ENCODE measurements at regions not wholly inside any gene's neighbourhood (a gene's known extent, or its start where the extent isn't known, plus 50 kb on each side); places are given as distances from the start of the nearest gene placed in this dataset.

GRCh38 chr7:52249741-52250140 is 785.7 kb upstream of the POM121L12 start:
- Mint-ChIP-seq H3K27me3 (ENCODE audit: unreplicated experiment) (no peaks in the 10 kb centered on the region), H3K9me3 (ENCODE audit: low read depth, unreplicated experiment) (peaks cover 25% of the 10 kb centered on the region), H3K4me1 (ENCODE audit: low read depth, unreplicated experiment) (no peaks in the 10 kb centered on the region), H3K36me3 (ENCODE audit: insufficient read depth, unreplicated experiment) (no peaks in the 10 kb centered on the region), H3K27ac (ENCODE audit: unreplicated experiment) (no peak overlapping the region), H3K4me3 (ENCODE audit: low read depth, unreplicated experiment) (no peak overlapping the region)
- CTCF ChIA-PET, result no interaction called here
- DNase-seq, result no peak
- TF ChIP-seq CTCF (IDR thresholded peaks at IDR 0.05; ENCODE audit: unreplicated experiment), result no peak
- intact Hi-C loops (cut with micrococcal nuclease; ENCODE audit: unreplicated experiment), result no loop called here
- BruUV-seq (replicated peaks), result no TSS peak

GRCh38 chr7:52247518-52247917 is 787.9 kb upstream of the POM121L12 start:
- Mint-ChIP-seq H3K36me3 (ENCODE audit: insufficient read depth, unreplicated experiment) (no peaks in the 10 kb centered on the region), H3K4me1 (ENCODE audit: low read depth, unreplicated experiment) (no peaks in the 10 kb centered on the region), H3K4me3 (ENCODE audit: low read depth, unreplicated experiment) (no peak overlapping the region), H3K9me3 (ENCODE audit: low read depth, unreplicated experiment) (peaks cover 20% of the 10 kb centered on the region), H3K27ac (ENCODE audit: unreplicated experiment) (no peak overlapping the region), H3K27me3 (ENCODE audit: unreplicated experiment) (no peaks in the 10 kb centered on the region)
- intact Hi-C loops (cut with micrococcal nuclease; ENCODE audit: unreplicated experiment), result no loop called here
- DNase-seq, result no peak
- TF ChIP-seq CTCF (IDR thresholded peaks at IDR 0.05; ENCODE audit: unreplicated experiment), result no peak
- BruUV-seq (replicated peaks), result no TSS peak
- CTCF ChIA-PET, result no interaction called here

DNA sequence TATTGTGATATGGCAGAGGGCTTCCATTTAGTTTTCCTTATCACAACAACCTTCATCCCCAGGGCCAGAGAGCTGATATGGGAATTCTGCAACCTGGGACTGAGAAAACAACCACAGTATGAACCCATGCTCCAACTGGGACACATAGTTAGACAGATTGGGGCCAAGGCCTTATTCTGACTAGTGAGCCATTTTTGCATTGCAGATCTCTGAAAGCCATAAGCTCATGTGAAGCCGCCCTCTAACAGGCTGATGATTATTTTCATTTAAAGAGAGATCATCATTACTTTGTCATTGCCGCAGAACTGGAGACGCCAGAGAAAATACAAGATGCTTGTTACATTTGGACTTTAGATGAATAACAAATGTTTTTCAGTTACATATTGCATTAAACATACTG is 791.7 kb upstream of the POM121L12 start:
- BruUV-seq (replicated peaks), result no TSS peak
- DNase-seq, result no peak
- no peak for TF ChIP-seq CTCF (IDR thresholded peaks at IDR 0.05; ENCODE audit: unreplicated experiment)
- intact Hi-C loops (cut with micrococcal nuclease; ENCODE audit: unreplicated experiment), result no loop called here
- no peak overlapping the region for H3K4me3 Mint-ChIP-seq (ENCODE audit: low read depth, unreplicated experiment)
- H3K9me3 Mint-ChIP-seq (ENCODE audit: low read depth, unreplicated experiment), result peaks cover 16% of the 10 kb centered on the region
- no peak overlapping the region for H3K27ac Mint-ChIP-seq (ENCODE audit: unreplicated experiment)
- CTCF ChIA-PET, result no interaction called here
- H3K4me1 Mint-ChIP-seq (ENCODE audit: low read depth, unreplicated experiment), result no peaks in the 10 kb centered on the region
- H3K36me3 Mint-ChIP-seq (ENCODE audit: insufficient read depth, unreplicated experiment), result no peaks in the 10 kb centered on the region
- H3K27me3 Mint-ChIP-seq (ENCODE audit: unreplicated experiment), result no peaks in the 10 kb centered on the region

- H3K9me3 Mint-ChIP-seq (ENCODE audit: low read depth, unreplicated experiment), result peaks cover 37% of the 10 kb centered on the region
- H3K4me1 Mint-ChIP-seq (ENCODE audit: low read depth, unreplicated experiment), result no peaks in the 10 kb centered on the region
- no peak for DNase-seq
- H3K27ac Mint-ChIP-seq (ENCODE audit: unreplicated experiment), result no peak overlapping the region
- TF ChIP-seq CTCF (IDR thresholded peaks at IDR 0.05; ENCODE audit: unreplicated experiment), result no peak
- BruUV-seq (replicated peaks), result no TSS peak
- CTCF ChIA-PET, result no interaction called here
- H3K4me3 Mint-ChIP-seq (ENCODE audit: low read depth, unreplicated experiment), result no peak overlapping the region
- H3K27me3 Mint-ChIP-seq (ENCODE audit: unreplicated experiment), result no peaks in the 10 kb centered on the region
- no peaks in the 10 kb centered on the region for H3K36me3 Mint-ChIP-seq (ENCODE audit: insufficient read depth, unreplicated experiment)
- intact Hi-C loops (cut with micrococcal nuclease; ENCODE audit: unreplicated experiment), result no loop called here
These were observed 802.2 kb upstream of the POM121L12 start for GRCh38 chr7:52233248-52233647.

- Mint-ChIP-seq H3K27ac (ENCODE audit: unreplicated experiment) (no peak overlapping the region), H3K27me3 (ENCODE audit: unreplicated experiment) (no peaks in the 10 kb centered on the region), H3K9me3 (ENCODE audit: low read depth, unreplicated experiment) (peaks cover 18% of the 10 kb centered on the region), H3K4me3 (ENCODE audit: low read depth, unreplicated experiment) (no peak overlapping the region), H3K36me3 (ENCODE audit: insufficient read depth, unreplicated experiment) (no peaks in the 10 kb centered on the region), H3K4me1 (ENCODE audit: low read depth, unreplicated experiment) (no peaks in the 10 kb centered on the region)
- DNase-seq, result no peak
- no peak for TF ChIP-seq CTCF (IDR thresholded peaks at IDR 0.05; ENCODE audit: unreplicated experiment)
- CTCF ChIA-PET, result no interaction called here
- no TSS peak for BruUV-seq (replicated peaks)
- intact Hi-C loops (cut with micrococcal nuclease; ENCODE audit: unreplicated experiment), result no loop called here
These were observed 823.5 kb upstream of the POM121L12 start for GRCh38 chr7:52211930-52212329.

All from Calu3 (cell line).